ENCODE measurements at regions not wholly inside any gene's neighbourhood (a gene's known extent, or its start where the extent isn't known, plus 50 kb on each side); places are given as distances from the start of the nearest gene placed in this dataset.

GRCh38 chr3:30498587-30498967, 107.8 kb upstream of the TGFBR2 start:
- Mint-ChIP-seq H3K9me3 (ENCODE audit: unreplicated experiment) (no peaks in the 10 kb centered on the region), H3K4me1 (ENCODE audit: unreplicated experiment) (peaks cover 6% of the 10 kb centered on the region), H3K27me3 (ENCODE audit: unreplicated experiment) (peaks cover 4% of the 10 kb centered on the region), H3K4me3 (ENCODE audit: unreplicated experiment) (no peak overlapping the region), H3K36me3 (ENCODE audit: low read depth, unreplicated experiment) (no peaks in the 10 kb centered on the region), H3K27ac (ENCODE audit: unreplicated experiment) (no peak overlapping the region)
- no peak for TF ChIP-seq CTCF (IDR thresholded peaks at IDR 0.05; ENCODE audit: unreplicated experiment)
- DNase-seq (ENCODE audit: low spot score) = no peak

GRCh38 chr3:30500666-30501399, 105.6 kb upstream of the TGFBR2 start:
- no peaks in the 10 kb centered on the region for H3K36me3 Mint-ChIP-seq (ENCODE audit: low read depth, unreplicated experiment)
- H3K4me3 Mint-ChIP-seq (ENCODE audit: unreplicated experiment) = no peak overlapping the region
- no peak for TF ChIP-seq CTCF (IDR thresholded peaks at IDR 0.05; ENCODE audit: unreplicated experiment)
- H3K4me1 Mint-ChIP-seq (ENCODE audit: unreplicated experiment) = peaks cover 6% of the 10 kb centered on the region
- H3K27ac Mint-ChIP-seq (ENCODE audit: unreplicated experiment) = no peak overlapping the region
- no peaks in the 10 kb centered on the region for H3K9me3 Mint-ChIP-seq (ENCODE audit: unreplicated experiment)
- H3K27me3 Mint-ChIP-seq (ENCODE audit: unreplicated experiment) = peaks cover 1% of the 10 kb centered on the region
- DNase-seq (ENCODE audit: low spot score) = no peak

GRCh38 chr3:30501526-30501925, 104.9 kb upstream of the TGFBR2 start:
- Mint-ChIP-seq H3K36me3 (ENCODE audit: low read depth, unreplicated experiment) (no peaks in the 10 kb centered on the region), H3K9me3 (ENCODE audit: unreplicated experiment) (no peaks in the 10 kb centered on the region), H3K27ac (ENCODE audit: unreplicated experiment) (no peak overlapping the region), H3K27me3 (ENCODE audit: unreplicated experiment) (no peaks in the 10 kb centered on the region), H3K4me3 (ENCODE audit: unreplicated experiment) (no peak overlapping the region), H3K4me1 (ENCODE audit: unreplicated experiment) (peaks cover 5% of the 10 kb centered on the region)
- DNase-seq (ENCODE audit: low spot score) = no peak
- no peak for TF ChIP-seq CTCF (IDR thresholded peaks at IDR 0.05; ENCODE audit: unreplicated experiment)

GRCh38 chr3:30502051-30502741, 104.2 kb upstream of the TGFBR2 start:
- Mint-ChIP-seq H3K27ac (ENCODE audit: unreplicated experiment) (no peak overlapping the region), H3K36me3 (ENCODE audit: low read depth, unreplicated experiment) (no peaks in the 10 kb centered on the region), H3K4me1 (ENCODE audit: unreplicated experiment) (no peaks in the 10 kb centered on the region), H3K27me3 (ENCODE audit: unreplicated experiment) (no peaks in the 10 kb centered on the region), H3K9me3 (ENCODE audit: unreplicated experiment) (no peaks in the 10 kb centered on the region), H3K4me3 (ENCODE audit: unreplicated experiment) (no peak overlapping the region)
- TF ChIP-seq CTCF (IDR thresholded peaks at IDR 0.05; ENCODE audit: unreplicated experiment) = no peak
- no peak for DNase-seq (ENCODE audit: low spot score)

- H3K9me3 Mint-ChIP-seq (ENCODE audit: unreplicated experiment) = no peaks in the 10 kb centered on the region
- no peak overlapping the region for H3K27ac Mint-ChIP-seq (ENCODE audit: unreplicated experiment)
- no peak for TF ChIP-seq CTCF (IDR thresholded peaks at IDR 0.05; ENCODE audit: unreplicated experiment)
- H3K27me3 Mint-ChIP-seq (ENCODE audit: unreplicated experiment) = no peaks in the 10 kb centered on the region
- no peak overlapping the region for H3K4me3 Mint-ChIP-seq (ENCODE audit: unreplicated experiment)
- no peaks in the 10 kb centered on the region for H3K36me3 Mint-ChIP-seq (ENCODE audit: low read depth, unreplicated experiment)
- DNase-seq (ENCODE audit: low spot score) = no peak
- H3K4me1 Mint-ChIP-seq (ENCODE audit: unreplicated experiment) = no peaks in the 10 kb centered on the region
Measured at GRCh38 chr3:30502742-30503073, 103.7 kb upstream of the TGFBR2 start.
